GM12892 (cell line): ENCODE measurements at regions not wholly inside any gene's neighbourhood (a gene's known extent, or its start where the extent isn't known, plus 50 kb on each side); places are given as distances from the start of the nearest gene placed in this dataset.

Source experiments
- POLR2A ChIP-seq: IDR thresholded peaks from 2 replicates; pipeline ENCODE4 v1.6.1; 2011; ENCODE audit warnings: low read depth, low read length, control low read depth
- TAF1 ChIP-seq: IDR thresholded peaks from 2 replicates; pipeline ENCODE4 v1.6.1; 2011; ENCODE audit warnings: low read depth, mild to moderate bottlenecking, control low read depth, low read length, borderline replicate concordance

GRCh38 chr12:61282790-61283575 lies 977.2 kb upstream of the USP15 start:
- TF ChIP-seq TAF1, result no peak
- TF ChIP-seq POLR2A, result no peak
